ENCODE measurements at regions not wholly inside any gene's neighbourhood (a gene's known extent, or its start where the extent isn't known, plus 50 kb on each side); places are given as distances from the start of the nearest gene placed in this dataset.
"Not testable (repeated sequence)": the region's sequence is repeated elsewhere in the genome, so short reads cannot be mapped to it uniquely, and the experiment has no call there.

- intact Hi-C loops (cut with DNase I; ENCODE audit: low total_unique reads): no loop called here
- H3K27ac ChIP-seq: no peak overlapping the region
- DNase-seq: no peak
- no peaks in the 10 kb centered on the region for H3K4me1 ChIP-seq
- peaks cover 0 to 60% (median 48%) of the 10 kb centered on the region in 8 donors for H3K9me3 ChIP-seq
- TF ChIP-seq CTCF (IDR thresholded peaks at IDR 0.05 in 8 of 11, conservative IDR thresholded peaks at IDR 0.05 in 3 of 11): no peak
- TF ChIP-seq POLR2AphosphoS5 (IDR thresholded peaks at IDR 0.05): no peak
- TF ChIP-seq POLR2A (IDR thresholded peaks at IDR 0.05): no peak
- H3K4me3 ChIP-seq: no peak overlapping the region
- WGBS, 5 donors: 50 to 62% (median 57%) methylated on average over 1 of the region's 1 CpG
- H3K27me3 ChIP-seq (replicated peaks in 1 of 7): no peaks in the 10 kb centered on the region
- H3K36me3 ChIP-seq: no peaks in the 10 kb centered on the region
These were observed 534.4 kb downstream of the ZNF385D start for GRCh38 chr3:21216598-21216997.

GRCh38 chr3:21204122-21204521 lies 546.9 kb downstream of the ZNF385D start:
- H3K27me3 ChIP-seq (replicated peaks in 1 of 7); H3K4me3 ChIP-seq; H3K4me1 ChIP-seq; H3K27ac ChIP-seq; H3K36me3 ChIP-seq; intact Hi-C loops (cut with DNase I; ENCODE audit: low total_unique reads); DNase-seq: not testable (repeated sequence)
- 60 to 73% (median 65%) methylated on average over 3 of the region's 3 CpGs for WGBS, 5 donors
- H3K9me3 ChIP-seq: peaks cover 4 to 69% (median 58%) of the 10 kb centered on the region in 8 donors

GRCh38 chr3:21195203-21195602 lies 555.8 kb downstream of the ZNF385D start:
- Histone ChIP-seq H3K27me3 (replicated peaks in 1 of 7) (no peaks in the 10 kb centered on the region), H3K36me3 (no peaks in the 10 kb centered on the region), H3K4me3 (no peak overlapping the region), H3K4me1 (no peaks in the 10 kb centered on the region), H3K9me3 (peaks cover 0 to 24% (median 5%) of the 10 kb centered on the region in 8 donors), H3K27ac (no peak overlapping the region)
- DNase-seq: no peak
- TF ChIP-seq POLR2A (IDR thresholded peaks at IDR 0.05) (no peak), POLR2AphosphoS5 (IDR thresholded peaks at IDR 0.05) (no peak), CTCF (IDR thresholded peaks at IDR 0.05 in 8 of 11, conservative IDR thresholded peaks at IDR 0.05 in 3 of 11) (no peak)
- WGBS, 5 donors: 80 to 93% (median 88%) methylated on average over 2 of the region's 2 CpGs
- intact Hi-C loops (cut with DNase I; ENCODE audit: low total_unique reads): no loop called here

GRCh38 chr3:21194036-21194435 lies 557.0 kb downstream of the ZNF385D start:
- H3K36me3 ChIP-seq; H3K27me3 ChIP-seq (replicated peaks in 1 of 7); H3K4me1 ChIP-seq; H3K27ac ChIP-seq; intact Hi-C loops (cut with DNase I; ENCODE audit: low total_unique reads); H3K4me3 ChIP-seq; DNase-seq: not testable (repeated sequence)
- peaks cover 0 to 16% (median 2%) of the 10 kb centered on the region in 8 donors for H3K9me3 ChIP-seq
- 55 to 87% (median 69%) methylated on average over 2 of the region's 2 CpGs for WGBS, 5 donors

GRCh38 chr3:21188459-21188858 lies 562.6 kb downstream of the ZNF385D start:
- no peak for DNase-seq
- TF ChIP-seq POLR2A (IDR thresholded peaks at IDR 0.05) (no peak), CTCF (IDR thresholded peaks at IDR 0.05 in 8 of 11, conservative IDR thresholded peaks at IDR 0.05 in 3 of 11) (no peak), POLR2AphosphoS5 (IDR thresholded peaks at IDR 0.05) (no peak)
- no peaks in the 10 kb centered on the region for H3K4me1 ChIP-seq
- H3K27me3 ChIP-seq (replicated peaks in 1 of 7): no peaks in the 10 kb centered on the region
- intact Hi-C loops (cut with DNase I; ENCODE audit: low total_unique reads): no loop called here
- no peak overlapping the region for H3K27ac ChIP-seq
- H3K36me3 ChIP-seq: no peaks in the 10 kb centered on the region
- peaks cover 0 to 16% (median 7%) of the 10 kb centered on the region in 8 donors for H3K9me3 ChIP-seq
- H3K4me3 ChIP-seq: no peak overlapping the region

Measured in spleen (tissue), 11 donors.